Trophoblast cell (in vitro differentiated cells and primary cell): ENCODE measurements at regions not wholly inside any gene's neighbourhood (a gene's known extent, or its start where the extent isn't known, plus 50 kb on each side); places are given as distances from the start of the nearest gene placed in this dataset.

Experiments
- DNase-seq, 2 donors: peaks; one replicate each; pipeline ENCODE4 v3.0.0-alpha.2; 2016
- H2AFZ ChIP-seq: 2 replicates; pipeline ENCODE4 v1.6.1; 2013; ENCODE audit warnings: low read length, moderate library complexity, mild to moderate bottlenecking; ENCODE audit not compliant: insufficient read depth, poor library complexity
- H2AK5ac ChIP-seq: 2 replicates; pipeline ENCODE4 v1.6.1; 2013; ENCODE audit warnings: mild to moderate bottlenecking, low read length
- H2BK120ac ChIP-seq: 2 replicates; pipeline ENCODE4 v1.6.1; 2013; ENCODE audit warnings: low read length, mild to moderate bottlenecking, moderate library complexity; ENCODE audit not compliant: insufficient read depth, poor library complexity
- H2BK12ac ChIP-seq: 2 replicates; pipeline ENCODE4 v1.6.1; 2013; ENCODE audit warnings: mild to moderate bottlenecking, low read length, moderate library complexity
- H2BK5ac ChIP-seq: 2 replicates; pipeline ENCODE4 v1.6.1; 2013; ENCODE audit warnings: low read length, low read depth, moderate library complexity, mild to moderate bottlenecking; ENCODE audit not compliant: poor library complexity
- H3K14ac ChIP-seq: 2 replicates; pipeline ENCODE4 v1.6.1; 2013; ENCODE audit warnings: mild to moderate bottlenecking, low read length
- H3K18ac ChIP-seq: 2 replicates; pipeline ENCODE4 v1.6.1; 2013; ENCODE audit warnings: mild to moderate bottlenecking, low read length
- H3K23ac ChIP-seq: 2 replicates; pipeline ENCODE4 v1.6.1; 2013; ENCODE audit warnings: low read length
- H3K27ac ChIP-seq: 2 replicates; pipeline ENCODE4 v1.5.1; 2013; ENCODE audit warnings: low read depth, mild to moderate bottlenecking, inconsistent platforms, low read length, moderate library complexity
- H3K27me3 ChIP-seq: 2 replicates; pipeline ENCODE4 v1.6.1; 2013; ENCODE audit warnings: inconsistent platforms, mild to moderate bottlenecking, low read length, moderate library complexity; ENCODE audit not compliant: insufficient read depth
- H3K36me3 ChIP-seq, 2 experiments: 1 replicate in 1 of 2; 2 replicates in 1 of 2; pipeline ENCODE4 v1.6.1; 2013; ENCODE audit warnings: low read length in 2 of 2, mild to moderate bottlenecking in 2 of 2, moderate library complexity in 1 of 2; ENCODE audit not compliant: insufficient read depth in 2 of 2, control insufficient read depth in 1 of 2
- H3K4ac ChIP-seq: 2 replicates; pipeline ENCODE4 v1.6.1; 2013; ENCODE audit warnings: low read depth, mild to moderate bottlenecking, low read length, moderate library complexity
- H3K4me1 ChIP-seq, 2 experiments: 1 replicate in 1 of 2; 2 replicates in 1 of 2; pipeline ENCODE4 v1.6.1; 2013; ENCODE audit warnings: low read length in 2 of 2, mild to moderate bottlenecking in 2 of 2, moderate library complexity in 1 of 2; ENCODE audit not compliant: insufficient read depth in 2 of 2, control insufficient read depth in 1 of 2
- H3K4me2 ChIP-seq: 2 replicates; pipeline ENCODE4 v1.6.1; 2013; ENCODE audit warnings: inconsistent platforms, mild to moderate bottlenecking, low read length, moderate library complexity
- H3K4me3 ChIP-seq: 2 replicates; pipeline ENCODE4 v1.5.1; 2013; ENCODE audit warnings: mild to moderate bottlenecking, low read depth, low read length, inconsistent platforms
- H3K79me1 ChIP-seq: one replicate; pipeline ENCODE4 v1.6.1; 2013; ENCODE audit warnings: low read length
- H3K79me2 ChIP-seq: 2 replicates; pipeline ENCODE4 v1.6.1; 2013; ENCODE audit warnings: low read length, mild to moderate bottlenecking; ENCODE audit not compliant: control insufficient read depth, insufficient read depth, poor library complexity
- H3K9ac ChIP-seq: 2 replicates; pipeline ENCODE4 v1.6.1; 2013; ENCODE audit warnings: mild to moderate bottlenecking, low read length
- H3K9me3 ChIP-seq: 2 replicates; pipeline ENCODE4 v1.6.1; 2013; ENCODE audit warnings: low read depth, mild to moderate bottlenecking, control low read depth, inconsistent platforms, low read length; ENCODE audit not compliant: insufficient read depth
- H4K12ac ChIP-seq: 2 replicates; pipeline ENCODE4 v1.6.1; 2013; ENCODE audit warnings: low read depth, mild to moderate bottlenecking, low read length, moderate library complexity
- H4K8ac ChIP-seq: 2 replicates; pipeline ENCODE4 v1.6.1; 2013; ENCODE audit warnings: low read depth, mild to moderate bottlenecking, low read length, moderate library complexity
- H4K91ac ChIP-seq: one replicate; pipeline ENCODE4 v1.6.1; 2013; ENCODE audit warnings: low read depth, mild to moderate bottlenecking, low read length, moderate library complexity
- WGBS: extraction: QIAGEN DNeasy Blood & Tissue Kit; methylation state at CpG from one replicate; pipeline ENCODE4 v1.1.7; 2013; ENCODE audit warnings: missing lambda C conversion rate; ENCODE audit not compliant: insufficient read length, insufficient coverage; ENCODE audit errors: extremely low coverage; 5-methylcytosine and 5-hydroxymethylcytosine counted together

DNA sequence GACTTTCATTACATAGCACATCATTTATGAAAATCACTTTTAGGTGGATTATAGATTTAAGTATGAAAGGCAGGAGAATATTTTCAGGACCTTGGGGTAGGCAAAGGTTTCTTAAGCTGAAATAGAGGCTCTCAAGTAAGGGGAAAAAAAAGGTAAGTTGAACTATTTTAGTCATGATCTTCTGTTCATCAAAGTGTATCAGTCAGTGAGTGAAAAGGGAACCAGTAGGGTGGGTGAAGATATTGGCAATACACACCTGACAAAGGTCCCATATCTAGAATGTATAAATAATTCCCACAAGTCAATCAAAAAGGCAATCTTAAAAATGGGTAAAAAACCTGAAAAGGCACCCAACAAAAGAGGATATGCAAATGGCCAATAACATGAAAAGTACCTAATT, 218.6 kb downstream of the KLF13 start:
- DNase-seq = no peak
- no peak overlapping the region for H3K9ac ChIP-seq
- H2AK5ac ChIP-seq = no peak overlapping the region
- no peaks in the 10 kb centered on the region for H3K36me3 ChIP-seq
- no peaks in the 10 kb centered on the region for H3K27me3 ChIP-seq
- H3K9me3 ChIP-seq = no peaks in the 10 kb centered on the region
- no peaks in the 10 kb centered on the region for H3K79me1 ChIP-seq
- H2AFZ ChIP-seq = no peak overlapping the region
- H3K4me1 ChIP-seq = no peaks in the 10 kb centered on the region
- no peak overlapping the region for H4K91ac ChIP-seq
- H3K14ac ChIP-seq = no peak overlapping the region
- H2BK12ac ChIP-seq = no peak overlapping the region
- no peak overlapping the region for H3K4me3 ChIP-seq
- no peak overlapping the region for H4K8ac ChIP-seq
- no peak overlapping the region for H3K18ac ChIP-seq
- no peak overlapping the region for H3K27ac ChIP-seq
- H2BK5ac ChIP-seq = no peak overlapping the region
- H3K4me2 ChIP-seq = no peak overlapping the region
- no peak overlapping the region for H2BK120ac ChIP-seq
- H3K79me2 ChIP-seq = no peaks in the 10 kb centered on the region
- no peak overlapping the region for H3K4ac ChIP-seq
- H4K12ac ChIP-seq = no peak overlapping the region
- H3K23ac ChIP-seq = no peak overlapping the region

DNA sequence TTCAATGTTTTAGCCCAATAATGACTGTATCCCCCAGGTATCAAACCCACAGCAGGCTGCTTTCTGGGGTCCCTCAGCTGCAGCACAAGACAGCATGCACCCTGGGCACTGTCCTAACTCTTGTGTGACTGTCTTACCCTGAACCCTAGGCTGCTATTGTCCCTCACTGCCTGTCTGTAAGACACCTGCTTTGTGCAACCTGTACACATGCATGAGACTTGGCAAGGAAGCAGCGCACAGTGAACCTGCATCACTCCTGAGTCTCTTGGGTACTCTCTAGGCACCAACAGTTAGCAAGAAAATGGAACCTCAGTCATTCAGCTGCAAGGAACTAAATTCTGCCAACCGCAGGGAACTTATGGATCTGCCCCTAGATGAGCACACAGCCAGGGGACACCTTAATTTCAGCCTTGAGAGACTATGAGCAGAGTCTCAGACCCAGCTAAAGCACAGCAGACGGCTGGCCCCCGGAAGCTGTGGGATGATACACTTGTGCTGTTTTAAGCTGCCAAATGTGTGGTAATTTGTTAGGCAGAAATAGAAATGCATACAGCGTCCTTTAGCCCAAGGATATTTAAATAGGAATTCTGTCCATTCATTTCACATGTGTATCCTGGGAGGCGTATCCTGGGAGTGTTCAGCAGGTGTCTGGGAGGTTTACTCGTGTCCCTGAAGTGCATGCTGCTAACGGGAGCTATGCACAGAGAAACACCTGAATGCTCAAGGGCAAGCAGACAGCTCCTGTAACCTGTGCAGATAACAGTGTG, 223.8 kb downstream of the KLF13 start:
- Histone ChIP-seq H4K91ac (no peak overlapping the region), H2AK5ac (no peak overlapping the region)

DNA sequence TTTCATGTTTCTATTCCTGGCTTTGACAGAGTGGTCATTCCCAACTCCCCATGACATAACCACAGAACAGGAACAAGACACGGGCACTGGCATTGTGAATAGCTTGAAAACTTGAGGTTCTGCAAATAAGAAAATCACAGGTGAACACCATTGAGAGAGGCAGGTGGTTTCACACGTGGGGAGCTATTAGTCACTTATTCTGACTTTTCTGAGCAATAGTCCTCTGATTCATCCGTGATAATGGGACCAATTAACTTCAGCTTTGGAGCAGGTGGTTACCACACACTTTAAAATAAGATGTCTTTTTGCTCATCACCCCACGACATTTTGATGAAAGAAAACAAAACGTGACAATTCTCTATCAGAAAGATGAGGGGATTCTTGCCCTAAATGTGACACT, 224.7 kb downstream of the KLF13 start:
- H3K14ac ChIP-seq = no peak overlapping the region
- no peak overlapping the region for H2BK5ac ChIP-seq
- H3K4me1 ChIP-seq = no peaks in the 10 kb centered on the region
- H3K9me3 ChIP-seq = peaks cover 2% of the 10 kb centered on the region
- H3K4me3 ChIP-seq = no peak overlapping the region
- no peak overlapping the region for H3K23ac ChIP-seq
- no peaks in the 10 kb centered on the region for H3K79me2 ChIP-seq
- no peak overlapping the region for H3K4ac ChIP-seq
- no peaks in the 10 kb centered on the region for H3K36me3 ChIP-seq
- no peak overlapping the region for H4K91ac ChIP-seq
- no peak overlapping the region for H3K4me2 ChIP-seq
- no peak overlapping the region for H3K27ac ChIP-seq
- no peak overlapping the region for H4K8ac ChIP-seq
- no peak overlapping the region for H4K12ac ChIP-seq
- H3K9ac ChIP-seq = no peak overlapping the region
- no peak overlapping the region for H2BK12ac ChIP-seq
- H3K27me3 ChIP-seq = no peaks in the 10 kb centered on the region
- H3K18ac ChIP-seq = no peak overlapping the region
- WGBS = no CpG with 5 or more reads among the region's 5 CpGs
- H2AK5ac ChIP-seq = no peak overlapping the region
- no peak for DNase-seq
- H2BK120ac ChIP-seq = no peak overlapping the region
- H2AFZ ChIP-seq = no peak overlapping the region
- H3K79me1 ChIP-seq = no peaks in the 10 kb centered on the region

More for the DNA sequence above, 223.8 kb downstream of the KLF13 start:
- Histone ChIP-seq H3K4ac (no peak overlapping the region), H3K79me1 (no peaks in the 10 kb centered on the region), H3K9ac (no peak overlapping the region), H3K18ac (no peak overlapping the region), H3K79me2 (no peaks in the 10 kb centered on the region), H3K4me3 (no peak overlapping the region), H2AFZ (no peak overlapping the region), H3K23ac (no peak overlapping the region), H3K14ac (no peak overlapping the region), H4K12ac (no peak overlapping the region), H3K4me2 (no peak overlapping the region), H2BK120ac (no peak overlapping the region), H2BK12ac (no peak overlapping the region), H3K36me3 (no peaks in the 10 kb centered on the region), H2BK5ac (no peak overlapping the region), H3K9me3 (no peaks in the 10 kb centered on the region), H3K27ac (no peak overlapping the region), H4K8ac (no peak overlapping the region), H3K4me1 (no peaks in the 10 kb centered on the region), H3K27me3 (no peaks in the 10 kb centered on the region)
- DNase-seq = no peak
- WGBS = no CpG with 5 or more reads among the region's 8 CpGs

DNA sequence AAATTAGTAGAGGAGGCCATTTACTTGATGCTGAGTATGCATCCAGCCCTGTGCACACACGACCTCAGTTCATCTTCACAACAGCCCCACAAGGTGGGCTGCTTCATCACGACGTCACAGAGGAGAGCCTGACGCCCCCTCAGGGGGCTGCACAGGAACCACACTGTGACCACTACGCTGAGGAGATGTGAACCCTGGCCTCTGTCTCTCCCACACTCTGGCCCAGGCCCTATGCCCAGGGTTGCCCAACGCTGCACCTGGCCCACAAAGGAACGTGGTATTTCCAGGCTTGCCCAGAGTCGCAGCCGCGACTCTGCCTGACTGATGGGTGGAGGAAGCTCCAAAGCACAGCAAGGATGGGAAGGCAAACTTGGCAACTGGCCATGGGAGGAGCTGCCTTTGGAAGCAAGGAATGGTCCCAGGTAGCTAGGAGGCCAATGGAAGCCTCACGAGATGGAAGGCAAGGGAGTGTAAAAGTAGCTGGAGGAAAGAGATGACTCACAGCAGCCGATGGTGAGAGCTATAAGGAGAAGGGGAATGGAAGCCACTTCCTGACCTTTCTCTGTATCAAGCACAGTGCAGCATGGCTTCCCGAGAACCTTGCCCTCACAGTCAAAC, 226.0 kb downstream of the KLF13 start:
- Histone ChIP-seq H4K12ac (no peak overlapping the region), H3K27ac (no peak overlapping the region), H3K79me2 (no peaks in the 10 kb centered on the region), H2BK12ac (no peak overlapping the region), H4K8ac (no peak overlapping the region), H4K91ac (no peak overlapping the region), H3K79me1 (no peaks in the 10 kb centered on the region), H3K18ac (no peak overlapping the region), H2BK5ac (no peak overlapping the region), H2BK120ac (no peak overlapping the region), H2AK5ac (no peak overlapping the region), H2AFZ (no peak overlapping the region), H3K4ac (no peak overlapping the region), H3K4me1 (no peaks in the 10 kb centered on the region), H3K9me3 (peaks cover 2% of the 10 kb centered on the region), H3K36me3 (no peaks in the 10 kb centered on the region), H3K4me3 (no peak overlapping the region), H3K27me3 (no peaks in the 10 kb centered on the region), H3K23ac (no peak overlapping the region), H3K9ac (no peak overlapping the region), H3K14ac (no peak overlapping the region), H3K4me2 (no peak overlapping the region)
- no peak for DNase-seq
- WGBS = no CpG with 5 or more reads among the region's 13 CpGs
